ENCODE measurements at regions not wholly inside any gene's neighbourhood (a gene's known extent, or its start where the extent isn't known, plus 50 kb on each side); places are given as distances from the start of the nearest gene placed in this dataset.

DNA sequence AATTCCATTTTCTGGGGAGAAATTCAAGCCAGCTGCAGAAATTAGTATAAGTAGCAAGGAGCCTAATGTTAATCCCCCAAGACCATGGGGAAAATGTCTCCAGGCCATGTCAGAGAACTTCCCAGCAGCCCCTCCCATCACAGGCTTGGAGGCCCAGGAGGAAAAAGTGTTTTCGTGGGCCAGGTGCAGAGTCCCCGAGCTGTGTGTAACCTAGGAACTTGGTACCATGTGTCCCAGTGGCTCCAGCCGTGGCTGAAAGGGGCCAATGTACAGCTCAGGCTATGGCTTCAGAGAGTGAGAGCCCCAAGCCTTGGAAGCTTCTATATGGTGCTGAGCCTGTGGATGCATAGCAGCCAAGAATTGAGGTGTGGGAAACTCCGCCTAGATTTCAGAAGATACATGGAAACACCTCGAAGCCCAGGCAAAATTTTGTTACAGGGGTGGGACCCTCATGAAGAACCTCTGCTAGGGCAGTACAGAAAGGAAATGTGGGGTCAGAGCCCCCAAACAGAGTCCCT lies 286.3 kb downstream of the MATN1 start:
- TF ChIP-seq, protein P1, sequence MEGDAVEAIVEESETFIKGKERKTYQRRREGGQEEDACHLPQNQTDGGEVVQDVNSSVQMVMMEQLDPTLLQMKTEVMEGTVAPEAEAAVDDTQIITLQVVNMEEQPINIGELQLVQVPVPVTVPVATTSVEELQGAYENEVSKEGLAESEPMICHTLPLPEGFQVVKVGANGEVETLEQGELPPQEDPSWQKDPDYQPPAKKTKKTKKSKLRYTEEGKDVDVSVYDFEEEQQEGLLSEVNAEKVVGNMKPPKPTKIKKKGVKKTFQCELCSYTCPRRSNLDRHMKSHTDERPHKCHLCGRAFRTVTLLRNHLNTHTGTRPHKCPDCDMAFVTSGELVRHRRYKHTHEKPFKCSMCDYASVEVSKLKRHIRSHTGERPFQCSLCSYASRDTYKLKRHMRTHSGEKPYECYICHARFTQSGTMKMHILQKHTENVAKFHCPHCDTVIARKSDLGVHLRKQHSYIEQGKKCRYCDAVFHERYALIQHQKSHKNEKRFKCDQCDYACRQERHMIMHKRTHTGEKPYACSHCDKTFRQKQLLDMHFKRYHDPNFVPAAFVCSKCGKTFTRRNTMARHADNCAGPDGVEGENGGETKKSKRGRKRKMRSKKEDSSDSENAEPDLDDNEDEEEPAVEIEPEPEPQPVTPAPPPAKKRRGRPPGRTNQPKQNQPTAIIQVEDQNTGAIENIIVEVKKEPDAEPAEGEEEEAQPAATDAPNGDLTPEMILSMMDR (IDR thresholded peaks at IDR 0.05; ENCODE audit: insufficient read depth, low read depth, low read length): no peak
- no peak for TF ChIP-seq EZH2 (IDR thresholded peaks at IDR 0.05; ENCODE audit: insufficient read depth, low read length)
